ENCODE measurements at regions not wholly inside any gene's neighbourhood (a gene's known extent, or its start where the extent isn't known, plus 50 kb on each side); places are given as distances from the start of the nearest gene placed in this dataset.

DNA sequence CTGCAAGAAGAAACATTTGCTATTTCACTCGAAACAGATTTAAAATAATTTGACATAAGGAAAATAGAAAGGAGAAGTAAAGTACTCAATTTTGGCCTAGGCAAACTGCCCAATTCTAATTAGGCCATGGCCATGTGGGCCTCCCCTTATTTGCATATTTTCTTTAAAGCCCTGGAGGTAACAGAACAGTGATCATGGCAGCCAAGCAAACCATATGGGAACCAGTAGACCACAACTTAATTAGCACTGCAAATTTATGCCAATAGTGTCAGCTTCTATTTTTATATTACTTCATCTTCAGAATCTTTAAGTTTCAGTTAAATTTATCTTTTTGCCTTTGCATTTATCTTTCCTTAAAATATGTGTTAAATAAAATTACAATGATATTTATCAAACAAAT, 63.3 kb upstream of the THSD7A start:
- TF ChIP-seq, protein P1, sequence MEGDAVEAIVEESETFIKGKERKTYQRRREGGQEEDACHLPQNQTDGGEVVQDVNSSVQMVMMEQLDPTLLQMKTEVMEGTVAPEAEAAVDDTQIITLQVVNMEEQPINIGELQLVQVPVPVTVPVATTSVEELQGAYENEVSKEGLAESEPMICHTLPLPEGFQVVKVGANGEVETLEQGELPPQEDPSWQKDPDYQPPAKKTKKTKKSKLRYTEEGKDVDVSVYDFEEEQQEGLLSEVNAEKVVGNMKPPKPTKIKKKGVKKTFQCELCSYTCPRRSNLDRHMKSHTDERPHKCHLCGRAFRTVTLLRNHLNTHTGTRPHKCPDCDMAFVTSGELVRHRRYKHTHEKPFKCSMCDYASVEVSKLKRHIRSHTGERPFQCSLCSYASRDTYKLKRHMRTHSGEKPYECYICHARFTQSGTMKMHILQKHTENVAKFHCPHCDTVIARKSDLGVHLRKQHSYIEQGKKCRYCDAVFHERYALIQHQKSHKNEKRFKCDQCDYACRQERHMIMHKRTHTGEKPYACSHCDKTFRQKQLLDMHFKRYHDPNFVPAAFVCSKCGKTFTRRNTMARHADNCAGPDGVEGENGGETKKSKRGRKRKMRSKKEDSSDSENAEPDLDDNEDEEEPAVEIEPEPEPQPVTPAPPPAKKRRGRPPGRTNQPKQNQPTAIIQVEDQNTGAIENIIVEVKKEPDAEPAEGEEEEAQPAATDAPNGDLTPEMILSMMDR (IDR thresholded peaks at IDR 0.05), result no peak
- no peak for ATAC-seq (ENCODE audit: low FRiP score)

GRCh38 chr7:11896663-11897062, 64.7 kb upstream of the THSD7A start:
- ATAC-seq (ENCODE audit: low FRiP score), result no peak

More for the DNA sequence above, 63.3 kb upstream of the THSD7A start:
- no peak for DNase-seq (ENCODE audit: low spot score)

DNA sequence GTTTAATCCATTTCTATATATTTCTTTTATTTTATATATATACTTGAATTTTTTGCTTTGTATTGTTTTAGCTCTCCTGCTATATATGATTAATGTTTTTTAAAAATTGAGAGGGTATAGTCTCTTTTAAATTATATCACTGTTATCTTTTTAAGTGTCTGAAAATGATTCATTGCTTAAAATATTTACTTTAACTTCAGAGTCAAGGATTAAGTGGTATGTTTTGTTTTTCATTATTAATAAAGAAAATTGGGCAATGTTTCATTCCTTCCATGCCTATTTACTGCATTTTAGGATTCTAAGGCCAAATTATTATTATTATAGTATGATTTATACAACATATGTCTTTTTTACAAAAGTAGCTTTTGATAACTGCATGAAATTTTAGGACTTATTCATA, 67.2 kb upstream of the THSD7A start:
- TF ChIP-seq, protein P1 (IDR thresholded peaks at IDR 0.05), result no peak
- DNase-seq (ENCODE audit: low spot score) (no peak), ATAC-seq (ENCODE audit: low FRiP score) (no peak)

More at GRCh38 chr7:11896663-11897062, 64.7 kb upstream of the THSD7A start:
- DNase-seq (ENCODE audit: low spot score), result no peak
- TF ChIP-seq, protein P1 (IDR thresholded peaks at IDR 0.05), result no peak

DNA sequence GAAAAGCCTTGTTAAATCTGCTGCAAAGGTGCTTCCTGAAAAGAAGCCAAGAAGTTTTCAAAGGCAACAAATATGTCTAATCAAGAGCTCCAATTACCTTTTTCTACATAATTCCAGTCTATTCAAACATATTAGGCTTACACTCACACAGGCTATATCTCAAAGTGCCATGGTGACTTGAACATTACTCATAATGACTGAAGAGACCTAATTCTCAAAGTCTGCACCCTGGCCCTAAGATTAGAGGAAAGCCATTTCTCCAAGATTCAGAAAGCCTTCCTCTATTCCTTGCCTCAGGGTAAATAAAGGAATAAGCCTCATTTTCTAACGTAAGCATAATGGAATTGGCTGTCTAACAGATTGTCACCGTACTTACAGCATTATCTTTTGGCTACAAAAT, 78.3 kb upstream of the THSD7A start:
- DNase-seq (ENCODE audit: low spot score) (no peak), ATAC-seq (ENCODE audit: low FRiP score) (no peak)
- TF ChIP-seq, protein P1 (IDR thresholded peaks at IDR 0.05), result no peak

DNA sequence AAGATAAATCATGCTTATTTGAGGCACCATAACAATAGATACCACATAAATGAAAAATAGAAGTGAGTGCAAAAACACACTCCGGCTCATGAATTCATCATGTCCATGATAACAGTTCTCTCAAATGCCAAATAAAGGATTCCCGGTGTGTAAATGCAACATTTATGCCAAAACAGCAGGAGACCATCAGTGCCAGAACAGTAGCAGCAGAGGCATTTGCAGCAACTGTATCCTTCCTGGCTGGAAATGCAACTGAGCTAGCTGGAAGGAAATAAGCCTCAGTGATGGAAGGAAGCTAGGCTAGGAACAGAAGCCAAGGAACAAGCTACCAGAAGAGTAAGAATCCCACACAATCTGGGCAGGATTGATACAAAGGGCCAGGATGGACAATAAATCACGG, 79.9 kb upstream of the THSD7A start:
- ATAC-seq (ENCODE audit: low FRiP score), result no peak
- no peak for DNase-seq (ENCODE audit: low spot score)
- TF ChIP-seq, protein P1 (IDR thresholded peaks at IDR 0.05), result no peak

- ATAC-seq (ENCODE audit: low FRiP score) (no peak), DNase-seq (ENCODE audit: low spot score) (no peak)
- TF ChIP-seq, protein P1 (IDR thresholded peaks at IDR 0.05), result no peak
Measured at GRCh38 chr7:11914645-11915044, 82.6 kb upstream of the THSD7A start.

DNA sequence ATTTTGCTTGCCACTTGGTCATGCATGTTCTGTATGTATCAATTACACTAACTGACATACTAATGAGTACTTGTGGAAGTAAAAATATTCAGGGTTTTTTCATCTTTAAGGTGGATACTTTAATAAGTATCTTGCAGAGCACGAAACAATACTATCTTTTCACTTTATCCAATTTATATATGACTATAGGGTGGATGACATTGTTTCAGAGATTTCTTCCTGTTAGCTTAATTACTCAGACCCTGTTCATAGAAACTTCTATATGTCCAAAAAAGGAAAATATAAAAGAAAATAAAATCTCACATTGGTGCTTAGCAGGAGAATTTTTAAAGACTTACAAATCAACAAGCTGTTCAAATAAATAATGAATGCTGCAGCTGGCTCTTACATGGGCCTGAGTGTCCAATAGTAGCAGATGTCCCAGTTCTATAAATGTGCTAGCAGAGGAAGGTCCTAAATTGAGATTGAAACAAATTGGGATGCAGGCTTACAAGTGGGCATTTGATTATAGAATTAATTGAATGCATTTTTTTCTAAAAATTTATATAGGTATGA, 91.5 kb upstream of the THSD7A start:
- TF ChIP-seq, protein P1 (IDR thresholded peaks at IDR 0.05), result no peak
- DNase-seq (ENCODE audit: low spot score) (no peak), ATAC-seq (ENCODE audit: low FRiP score) (no peak)

Data from omental fat pad (tissue), 3 donors.